ENCODE measurements at regions not wholly inside any gene's neighbourhood (a gene's known extent, or its start where the extent isn't known, plus 50 kb on each side); places are given as distances from the start of the nearest gene placed in this dataset.

DNA sequence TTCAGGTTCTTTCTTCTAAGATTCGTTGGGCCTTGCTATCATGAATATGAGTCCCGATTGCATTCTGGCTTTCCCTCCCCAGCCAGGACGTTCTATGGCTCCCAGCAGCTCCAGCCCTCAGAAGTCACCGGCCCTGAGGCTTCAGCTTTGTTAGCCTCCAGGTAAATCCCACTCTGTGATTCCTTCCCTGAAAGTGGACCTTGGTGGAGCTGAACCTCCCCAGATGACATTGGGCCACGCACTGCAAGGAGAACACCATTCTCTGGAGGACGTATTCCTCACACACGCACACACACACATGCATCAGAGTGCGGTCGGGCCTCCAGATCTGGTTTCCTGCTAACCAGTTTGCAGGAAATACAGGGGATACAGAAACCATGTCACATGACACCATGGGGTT, 487.3 kb upstream of the CDH4 start:
- Histone ChIP-seq H3K4me3 (ENCODE audit: low read depth, low read length) (no peak overlapping the region), H3K27me3 (ENCODE audit: control insufficient read depth, insufficient read depth, low read length) (no peaks in the 10 kb centered on the region), H3K36me3 (ENCODE audit: control insufficient read depth, insufficient read depth, low read length) (no peaks in the 10 kb centered on the region)
- TF ChIP-seq, protein P1, sequence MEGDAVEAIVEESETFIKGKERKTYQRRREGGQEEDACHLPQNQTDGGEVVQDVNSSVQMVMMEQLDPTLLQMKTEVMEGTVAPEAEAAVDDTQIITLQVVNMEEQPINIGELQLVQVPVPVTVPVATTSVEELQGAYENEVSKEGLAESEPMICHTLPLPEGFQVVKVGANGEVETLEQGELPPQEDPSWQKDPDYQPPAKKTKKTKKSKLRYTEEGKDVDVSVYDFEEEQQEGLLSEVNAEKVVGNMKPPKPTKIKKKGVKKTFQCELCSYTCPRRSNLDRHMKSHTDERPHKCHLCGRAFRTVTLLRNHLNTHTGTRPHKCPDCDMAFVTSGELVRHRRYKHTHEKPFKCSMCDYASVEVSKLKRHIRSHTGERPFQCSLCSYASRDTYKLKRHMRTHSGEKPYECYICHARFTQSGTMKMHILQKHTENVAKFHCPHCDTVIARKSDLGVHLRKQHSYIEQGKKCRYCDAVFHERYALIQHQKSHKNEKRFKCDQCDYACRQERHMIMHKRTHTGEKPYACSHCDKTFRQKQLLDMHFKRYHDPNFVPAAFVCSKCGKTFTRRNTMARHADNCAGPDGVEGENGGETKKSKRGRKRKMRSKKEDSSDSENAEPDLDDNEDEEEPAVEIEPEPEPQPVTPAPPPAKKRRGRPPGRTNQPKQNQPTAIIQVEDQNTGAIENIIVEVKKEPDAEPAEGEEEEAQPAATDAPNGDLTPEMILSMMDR (IDR thresholded peaks at IDR 0.05; ENCODE audit: insufficient read depth, low read length, severe bottlenecking), result no peak
- DNase-seq (ENCODE audit: low read depth), result no peak
- no peak for FAIRE-seq

- TF ChIP-seq, protein P1 (IDR thresholded peaks at IDR 0.05; ENCODE audit: insufficient read depth, low read length, severe bottlenecking), result no peak
- Histone ChIP-seq H3K4me3 (ENCODE audit: low read depth, low read length) (no peak overlapping the region), H3K27me3 (ENCODE audit: control insufficient read depth, insufficient read depth, low read length) (no peaks in the 10 kb centered on the region), H3K36me3 (ENCODE audit: control insufficient read depth, insufficient read depth, low read length) (no peaks in the 10 kb centered on the region)
- peak; percentile 72 for FAIRE-seq
- DNase-seq (ENCODE audit: low read depth), result no peak
These were observed 486.1 kb upstream of the CDH4 start for GRCh38 chr20:60765821-60766403.

- TF ChIP-seq, protein P1 (IDR thresholded peaks at IDR 0.05; ENCODE audit: insufficient read depth, low read length, severe bottlenecking), result no peak
- H3K4me3 ChIP-seq (ENCODE audit: low read depth, low read length), result no peak overlapping the region
- FAIRE-seq (no peak), DNase-seq (ENCODE audit: low read depth) (no peak)
- no peaks in the 10 kb centered on the region for H3K36me3 ChIP-seq (ENCODE audit: control insufficient read depth, insufficient read depth, low read length)
- no peaks in the 10 kb centered on the region for H3K27me3 ChIP-seq (ENCODE audit: control insufficient read depth, insufficient read depth, low read length)
These were observed 483.8 kb upstream of the CDH4 start for GRCh38 chr20:60768216-60768615.

- TF ChIP-seq, protein P1 (IDR thresholded peaks at IDR 0.05; ENCODE audit: insufficient read depth, low read length, severe bottlenecking), result no peak
- no peak for DNase-seq (ENCODE audit: low read depth)
- Histone ChIP-seq H3K27me3 (ENCODE audit: control insufficient read depth, insufficient read depth, low read length) (no peaks in the 10 kb centered on the region), H3K36me3 (ENCODE audit: control insufficient read depth, insufficient read depth, low read length) (no peaks in the 10 kb centered on the region), H3K4me3 (ENCODE audit: low read depth, low read length) (no peak overlapping the region)
- peak; percentile 23 for FAIRE-seq
These were observed 471.6 kb upstream of the CDH4 start for GRCh38 chr20:60780388-60781025.

- no peak for DNase-seq (ENCODE audit: low read depth)
- H3K36me3 ChIP-seq (ENCODE audit: control insufficient read depth, insufficient read depth, low read length), result no peaks in the 10 kb centered on the region
- no peaks in the 10 kb centered on the region for H3K27me3 ChIP-seq (ENCODE audit: control insufficient read depth, insufficient read depth, low read length)
- no peak for FAIRE-seq
- H3K4me3 ChIP-seq (ENCODE audit: low read depth, low read length), result no peak overlapping the region
- TF ChIP-seq, protein P1 (IDR thresholded peaks at IDR 0.05; ENCODE audit: insufficient read depth, low read length, severe bottlenecking), result no peak
These were observed 469.0 kb upstream of the CDH4 start for GRCh38 chr20:60782959-60783625.
